SK-N-SH treated with all-trans-retinoic acid at 6 μM for 48 hours (cell line): ENCODE measurements at regions not wholly inside any gene's neighbourhood (a gene's known extent, or its start where the extent isn't known, plus 50 kb on each side); places are given as distances from the start of the nearest gene placed in this dataset.

Source experiments
- CSDC2 ChIP-seq: fragments of 250-450 bp; sonication (Bioruptor Pico); IDR thresholded peaks from 2 replicates; pipeline ENCODE4 v1.5.0; 2020; ENCODE audit warnings: mild to moderate bottlenecking, moderate library complexity
- PPARA ChIP-seq: fragments of 250-450 bp; sonication (Bioruptor Pico); IDR thresholded peaks from 2 replicates; pipeline ENCODE4 v1.5.0; 2020; ENCODE audit warnings: mild to moderate bottlenecking, borderline replicate concordance
- RARB ChIP-seq: fragments of 250-450 bp; sonication (Bioruptor Pico); IDR thresholded peaks from 2 replicates; pipeline ENCODE4 v1.8.0; 2021; ENCODE audit warnings: mild to moderate bottlenecking, moderate library complexity
- ZFP30 ChIP-seq: fragments of 450-650 bp; formaldehyde crosslinking; IDR thresholded peaks from 2 replicates; pipeline ENCODE4 v1.5.0; 2022; ENCODE audit warnings: mild to moderate bottlenecking, moderate library complexity
- ZNF70 ChIP-seq: fragments of 450-650 bp; formaldehyde crosslinking; IDR thresholded peaks from 2 replicates; pipeline ENCODE4 v1.5.0; 2020; ENCODE audit warnings: mild to moderate bottlenecking, moderate library complexity
- TF ChIP-seq, protein P1 (sequence below): fragments of 250-450 bp; sonication (Bioruptor Pico); IDR thresholded peaks from 2 replicates; pipeline ENCODE4 v1.8.0; 2021; ENCODE audit warnings: low read depth, mild to moderate bottlenecking, moderate library complexity, borderline replicate concordance

DNA sequence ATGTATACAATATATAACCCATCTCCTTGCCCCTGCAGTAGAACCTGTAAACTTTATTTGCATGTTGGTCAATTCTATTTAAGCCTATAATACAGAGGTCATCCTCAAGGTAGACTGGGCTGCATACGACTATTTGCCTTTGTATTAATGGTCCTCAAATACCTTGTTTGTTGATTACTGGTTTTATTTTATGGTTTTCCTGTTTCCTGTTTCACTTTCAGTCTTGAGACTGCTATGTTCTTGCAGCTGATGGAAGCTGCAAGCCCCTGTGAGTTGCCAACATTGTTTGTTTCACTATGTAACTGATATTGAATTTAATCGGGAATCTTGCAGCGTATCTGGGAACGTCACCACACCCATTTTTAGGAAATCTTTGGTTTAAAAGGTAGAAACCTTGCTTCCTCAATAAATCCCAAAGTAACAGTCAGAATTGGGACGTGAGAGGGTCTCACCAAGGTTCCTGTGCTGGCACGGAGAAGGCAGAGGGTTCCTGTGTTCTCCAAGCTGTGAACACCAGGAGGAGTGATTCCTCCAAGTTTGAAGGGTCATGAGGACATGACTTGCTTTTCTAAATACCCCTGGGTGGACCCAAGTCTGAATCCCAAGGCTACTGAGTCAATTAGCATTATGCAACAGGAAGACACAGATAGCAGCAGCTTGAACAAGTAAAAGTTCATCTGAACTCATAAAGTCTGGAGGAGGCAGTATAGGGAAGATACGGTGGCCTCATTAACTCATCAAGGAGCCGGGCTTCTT lies 110.6 kb upstream of the PNPLA4 start:
- TF ChIP-seq ZFP30 (CRISPR knock-in tag) (no peak), ZNF70 (no peak), RARB (no peak), PPARA (no peak), CSDC2 (CRISPR knock-in tag) (no peak)
- TF ChIP-seq, protein P1, sequence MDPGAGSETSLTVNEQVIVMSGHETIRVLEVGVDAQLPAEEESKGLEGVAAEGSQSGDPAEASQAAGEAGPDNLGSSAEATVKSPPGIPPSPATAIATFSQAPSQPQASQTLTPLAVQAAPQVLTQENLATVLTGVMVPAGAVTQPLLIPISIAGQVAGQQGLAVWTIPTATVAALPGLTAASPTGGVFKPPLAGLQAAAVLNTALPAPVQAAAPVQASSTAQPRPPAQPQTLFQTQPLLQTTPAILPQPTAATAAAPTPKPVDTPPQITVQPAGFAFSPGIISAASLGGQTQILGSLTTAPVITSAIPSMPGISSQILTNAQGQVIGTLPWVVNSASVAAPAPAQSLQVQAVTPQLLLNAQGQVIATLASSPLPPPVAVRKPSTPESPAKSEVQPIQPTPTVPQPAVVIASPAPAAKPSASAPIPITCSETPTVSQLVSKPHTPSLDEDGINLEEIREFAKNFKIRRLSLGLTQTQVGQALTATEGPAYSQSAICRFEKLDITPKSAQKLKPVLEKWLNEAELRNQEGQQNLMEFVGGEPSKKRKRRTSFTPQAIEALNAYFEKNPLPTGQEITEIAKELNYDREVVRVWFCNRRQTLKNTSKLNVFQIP: no peak
